PC-9 (cell line): ENCODE measurements at regions not wholly inside any gene's neighbourhood (a gene's known extent, or its start where the extent isn't known, plus 50 kb on each side); places are given as distances from the start of the nearest gene placed in this dataset.

Experiments used
- BruUV-seq: library from RNA; stranded (reverse); fragments of 400-500 nt; replicated peaks from 2 replicates; lab custom pipeline; 2021; lab: Mats Ljungman, UMichigan
- CTCF ChIA-PET: fragments of 300-600 bp; sonication (Branson Sonifier 250); formaldehyde crosslinking; loops from one replicate; lab custom pipeline; 2022; ENCODE audit warnings: antibody characterized with exemption; lab: Charles Lee
- POLR2A ChIA-PET: fragments of 300-600 bp; sonication (Branson Sonifier 250); formaldehyde crosslinking; loops from one replicate; lab custom pipeline; 2022; ENCODE audit warnings: antibody characterized with exemption; ENCODE audit not compliant: unreplicated experiment; lab: Charles Lee
- DNase-seq, 2 experiments: peaks; one replicate each; pipeline versions ENCODE4 v3.0.0 to v3.0.0-alpha.2; 2015 to 2022; ENCODE audit warnings: mixed read lengths in 1 of 2
- H2AFZ ChIP-seq: fragments of 200-600 bp; sonication (generic); 2 replicates; pipeline ENCODE4 v1.8.1; 2017; ENCODE audit warnings: antibody characterized with exemption
- H3F3A ChIP-seq: fragments of 200-600 bp; sonication (generic); 2 replicates; pipeline ENCODE4 v1.8.1; 2017; ENCODE audit warnings: antibody characterized with exemption, mild to moderate bottlenecking, low read depth; ENCODE audit not compliant: insufficient read depth
- H3K27ac ChIP-seq: fragments of 200-600 bp; sonication (generic); 2 replicates; pipeline ENCODE4 v1.6.1; 2016; ENCODE audit warnings: mixed run types
- H3K27me3 ChIP-seq: fragments of 200-600 bp; sonication (generic); 2 replicates; pipeline ENCODE4 v1.6.1; 2016; ENCODE audit warnings: low read depth, mixed run types; ENCODE audit not compliant: insufficient read depth
- H3K36me3 ChIP-seq: fragments of 200-600 bp; sonication (generic); 2 replicates; pipeline ENCODE4 v1.6.1; 2016; ENCODE audit warnings: low read depth, mixed run types
- H3K4me1 ChIP-seq: fragments of 200-600 bp; sonication (generic); replicated peaks from 2 replicates; pipeline ENCODE4 v1.6.1; 2016; ENCODE audit warnings: mixed run types; ENCODE audit not compliant: insufficient read depth
- H3K4me2 ChIP-seq: fragments of 200-600 bp; sonication (generic); 2 replicates; pipeline ENCODE4 v1.6.1; 2017; ENCODE audit warnings: mixed run types
- H3K4me3 ChIP-seq: fragments of 200-600 bp; sonication (generic); 2 replicates; pipeline ENCODE4 v1.6.1; 2016; ENCODE audit warnings: mixed run types
- H3K79me2 ChIP-seq: fragments of 200-600 bp; sonication (generic); 2 replicates; pipeline ENCODE4 v1.6.1; 2017; ENCODE audit warnings: low read depth, mixed run types
- H3K9me2 ChIP-seq: fragments of 200-600 bp; sonication (generic); 2 replicates; pipeline ENCODE4 v1.8.1; 2017; ENCODE audit warnings: mild to moderate bottlenecking; ENCODE audit not compliant: insufficient read depth
- H3K9me3 ChIP-seq: fragments of 200-600 bp; sonication (generic); 2 replicates; pipeline ENCODE4 v1.8.1; 2016; ENCODE audit warnings: low read depth; ENCODE audit not compliant: insufficient read depth
- H4K20me1 ChIP-seq: fragments of 200-600 bp; sonication (generic); 2 replicates; pipeline ENCODE4 v1.8.1; 2017; ENCODE audit not compliant: insufficient read depth
- EZH2 ChIP-seq: fragments of 200-600 bp; sonication (generic); IDR thresholded peaks from 2 replicates; pipeline ENCODE4 v1.8.0; 2017; ENCODE audit warnings: antibody characterized with exemption, low read depth
- intact Hi-C: fragments of 100-400 bp; cut with micrococcal nuclease; formaldehyde crosslinking; loops from one replicate; pipeline ENCODE4 v1.10.0; 2022; ENCODE audit not compliant: unreplicated experiment
- TF ChIP-seq, protein P1 (sequence below): fragments of 200-600 bp; sonication (generic); conservative IDR thresholded peaks from 2 replicates; pipeline ENCODE4 v1.6.1; 2017; ENCODE audit warnings: mixed run types, antibody characterized with exemption, mild to moderate bottlenecking, moderate library complexity

DNA sequence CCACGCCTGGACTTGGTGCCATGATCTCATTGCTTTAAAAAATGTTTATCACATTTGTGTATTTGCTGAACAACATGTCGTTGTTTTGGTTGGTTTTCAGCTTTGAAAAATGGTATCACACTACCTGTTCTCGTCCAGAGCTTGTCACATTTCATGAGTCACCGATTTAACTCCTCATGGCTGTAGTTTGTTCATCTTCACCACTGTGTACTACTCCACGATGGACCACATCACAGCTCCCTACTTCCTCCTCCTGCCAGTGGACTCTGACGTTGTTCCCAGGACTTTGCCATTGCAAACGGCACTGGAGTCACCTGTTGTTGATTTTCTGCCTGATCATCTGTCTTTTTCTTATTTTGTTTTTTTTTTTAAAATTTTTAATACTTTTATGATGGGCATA is 157.7 kb downstream of the ERMARD start:
- H2AFZ ChIP-seq: no peak overlapping the region
- no peaks in the 10 kb centered on the region for H3K9me3 ChIP-seq
- H4K20me1 ChIP-seq: no peaks in the 10 kb centered on the region
- no peaks in the 10 kb centered on the region for H3K4me1 ChIP-seq
- TF ChIP-seq, protein P1, sequence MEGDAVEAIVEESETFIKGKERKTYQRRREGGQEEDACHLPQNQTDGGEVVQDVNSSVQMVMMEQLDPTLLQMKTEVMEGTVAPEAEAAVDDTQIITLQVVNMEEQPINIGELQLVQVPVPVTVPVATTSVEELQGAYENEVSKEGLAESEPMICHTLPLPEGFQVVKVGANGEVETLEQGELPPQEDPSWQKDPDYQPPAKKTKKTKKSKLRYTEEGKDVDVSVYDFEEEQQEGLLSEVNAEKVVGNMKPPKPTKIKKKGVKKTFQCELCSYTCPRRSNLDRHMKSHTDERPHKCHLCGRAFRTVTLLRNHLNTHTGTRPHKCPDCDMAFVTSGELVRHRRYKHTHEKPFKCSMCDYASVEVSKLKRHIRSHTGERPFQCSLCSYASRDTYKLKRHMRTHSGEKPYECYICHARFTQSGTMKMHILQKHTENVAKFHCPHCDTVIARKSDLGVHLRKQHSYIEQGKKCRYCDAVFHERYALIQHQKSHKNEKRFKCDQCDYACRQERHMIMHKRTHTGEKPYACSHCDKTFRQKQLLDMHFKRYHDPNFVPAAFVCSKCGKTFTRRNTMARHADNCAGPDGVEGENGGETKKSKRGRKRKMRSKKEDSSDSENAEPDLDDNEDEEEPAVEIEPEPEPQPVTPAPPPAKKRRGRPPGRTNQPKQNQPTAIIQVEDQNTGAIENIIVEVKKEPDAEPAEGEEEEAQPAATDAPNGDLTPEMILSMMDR: no peak
- TF ChIP-seq EZH2: no peak
- ChIA-PET CTCF (no interaction called here), POLR2A (no interaction called here)
- H3K27me3 ChIP-seq: peaks cover 90% of the 10 kb centered on the region
- no peaks in the 10 kb centered on the region for H3F3A ChIP-seq
- no TSS peak for BruUV-seq
- no peaks in the 10 kb centered on the region for H3K9me2 ChIP-seq
- no peak for DNase-seq
- no peak overlapping the region for H3K4me2 ChIP-seq
- intact Hi-C loops: no loop called here
- H3K79me2 ChIP-seq: no peaks in the 10 kb centered on the region
- no peak overlapping the region for H3K4me3 ChIP-seq
- H3K27ac ChIP-seq: no peak overlapping the region
- H3K36me3 ChIP-seq: no peaks in the 10 kb centered on the region

DNA sequence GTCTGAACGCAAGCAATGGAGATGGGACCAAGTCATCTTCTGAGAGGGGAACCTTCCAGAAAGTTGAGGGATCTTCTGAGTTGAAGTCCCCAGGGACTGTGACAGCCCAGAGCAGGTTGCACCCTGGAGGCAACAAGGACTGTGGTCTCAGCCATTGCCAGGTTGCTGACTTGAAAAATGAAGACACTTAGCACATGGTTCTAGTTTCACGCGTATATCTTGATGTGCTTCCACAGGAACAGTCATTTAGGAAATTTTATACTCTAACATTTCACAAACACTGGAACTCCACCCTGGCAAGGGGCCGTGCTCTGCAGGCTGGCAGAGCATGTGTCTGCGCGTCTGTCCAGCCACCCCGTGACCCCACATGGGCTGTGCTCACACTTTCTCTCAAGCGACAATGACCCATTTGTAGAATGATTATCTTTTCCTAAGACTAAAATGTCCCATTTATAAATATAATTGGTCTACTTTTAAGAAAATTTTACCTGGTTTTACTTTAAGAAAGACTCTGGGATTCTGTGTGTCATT is 157.0 kb downstream of the ERMARD start:
- ChIA-PET POLR2A (no interaction called here), CTCF (no interaction called here)
- H2AFZ ChIP-seq: no peak overlapping the region
- no peak overlapping the region for H3K4me3 ChIP-seq
- H3K27ac ChIP-seq: no peak overlapping the region
- DNase-seq: no peak
- intact Hi-C loops: no loop called here
- H3K79me2 ChIP-seq: no peaks in the 10 kb centered on the region
- no peaks in the 10 kb centered on the region for H3K36me3 ChIP-seq
- BruUV-seq: no TSS peak
- no peak for TF ChIP-seq EZH2
- TF ChIP-seq, protein P1: no peak
- no peaks in the 10 kb centered on the region for H3K4me1 ChIP-seq
- H3K9me2 ChIP-seq: no peaks in the 10 kb centered on the region
- H4K20me1 ChIP-seq: no peaks in the 10 kb centered on the region
- H3K4me2 ChIP-seq: no peak overlapping the region
- no peaks in the 10 kb centered on the region for H3K9me3 ChIP-seq
- peaks cover 96% of the 10 kb centered on the region for H3K27me3 ChIP-seq
- no peaks in the 10 kb centered on the region for H3F3A ChIP-seq

DNA sequence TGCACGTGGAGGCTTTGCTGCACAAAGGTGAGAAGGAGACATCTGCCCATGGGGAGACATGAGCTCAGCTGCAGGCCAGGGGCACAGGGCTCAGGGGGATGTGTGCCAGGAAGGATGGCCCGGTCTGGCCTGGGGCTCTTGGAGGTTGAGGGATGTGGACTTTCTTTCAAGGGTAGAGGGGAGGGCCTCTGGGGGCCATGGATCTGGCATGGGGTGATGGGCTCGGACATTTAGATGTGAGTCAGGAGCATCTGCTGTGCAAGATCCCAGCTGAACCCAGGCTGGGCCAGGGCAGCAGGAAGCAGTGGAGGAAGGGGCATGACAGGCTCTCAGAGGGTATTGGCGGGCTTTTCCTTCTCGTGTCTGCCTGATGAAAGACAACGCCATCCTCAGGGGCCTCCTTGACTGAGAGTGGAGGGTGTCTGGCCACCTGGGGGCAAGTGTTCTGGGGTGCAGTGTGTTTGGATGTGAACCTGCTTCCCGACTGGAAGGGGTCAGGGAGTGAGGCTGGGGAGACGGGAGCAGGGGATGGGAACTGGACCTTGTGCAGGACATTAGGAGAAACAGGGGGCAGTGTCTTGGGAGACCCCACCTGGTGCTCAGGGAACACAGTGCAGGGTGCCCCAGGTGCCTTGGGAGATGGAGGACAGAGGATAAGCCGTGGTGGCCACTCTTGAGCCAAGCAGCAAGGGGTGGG is 156.1 kb downstream of the ERMARD start:
- H3K79me2 ChIP-seq: no peaks in the 10 kb centered on the region
- no peak for DNase-seq
- intact Hi-C loops: no loop called here
- BruUV-seq: no TSS peak
- POLR2A ChIA-PET: no interaction called here
- peaks cover 99% of the 10 kb centered on the region for H3K27me3 ChIP-seq
- no peaks in the 10 kb centered on the region for H3K9me3 ChIP-seq
- H3K27ac ChIP-seq: no peak overlapping the region
- H2AFZ ChIP-seq: no peak overlapping the region
- H3K4me1 ChIP-seq: no peaks in the 10 kb centered on the region
- TF ChIP-seq EZH2: no peak
- H3F3A ChIP-seq: no peaks in the 10 kb centered on the region
- CTCF ChIA-PET: no interaction called here
- no peak overlapping the region for H3K4me3 ChIP-seq
- H3K9me2 ChIP-seq: no peaks in the 10 kb centered on the region
- no peaks in the 10 kb centered on the region for H3K36me3 ChIP-seq
- H4K20me1 ChIP-seq: no peaks in the 10 kb centered on the region
- no peak overlapping the region for H3K4me2 ChIP-seq
